Upper lobe of left lung (tissue), 4 donors: ENCODE measurements at regions not wholly inside any gene's neighbourhood (a gene's known extent, or its start where the extent isn't known, plus 50 kb on each side); places are given as distances from the start of the nearest gene placed in this dataset.

Experiments
- POLR2A ChIP-seq, 4 donors: fragments of 450-650 bp; IDR thresholded peaks; one replicate each; pipeline ENCODE4 v1.5.1; 2016 to 2017; ENCODE audit warnings: antibody characterized with exemption in 4 of 4, mild to moderate bottlenecking in 2 of 4
- POLR2AphosphoS5 ChIP-seq, 2 donors: sonication (generic); formaldehyde crosslinking; IDR thresholded peaks; one replicate each; pipeline ENCODE4 v1.5.1; 2017; ENCODE audit warnings: antibody characterized with exemption in 2 of 2

- TF ChIP-seq POLR2AphosphoS5 (IDR thresholded peaks at IDR 0.05) (no peak), POLR2A (IDR thresholded peaks at IDR 0.05) (no peak)
These were observed 64.6 kb downstream of the FHIP1A start for GRCh38 chr4:151473521-151474097.
